ENCODE measurements at regions not wholly inside any gene's neighbourhood (a gene's known extent, or its start where the extent isn't known, plus 50 kb on each side); places are given as distances from the start of the nearest gene placed in this dataset.

GRCh38 chr12:93126069-93126474 is 197.0 kb upstream of the EEA1 start:
- DNase-seq, result no peak
- BruUV-seq (replicated peaks), result no TSS peak
- H2BK15ac ChIP-seq (ENCODE audit: low read depth, low read length), result no peak overlapping the region
- H2BK120ac ChIP-seq (ENCODE audit: low read depth, low read length), result no peak overlapping the region
- H4K5ac ChIP-seq (ENCODE audit: low read depth, low read length), result no peak overlapping the region
- no peak overlapping the region for H3K4me3 ChIP-seq (ENCODE audit: insufficient read depth, low read depth, low read length)
- TF ChIP-seq RFX5 (IDR thresholded peaks at IDR 0.05; ENCODE audit: low read depth, low read length), result no peak
- no peak for TF ChIP-seq RCOR1 (IDR thresholded peaks at IDR 0.05; ENCODE audit: insufficient replicate concordance, low read length)
- TF ChIP-seq MAZ (IDR thresholded peaks at IDR 0.05; ENCODE audit: borderline replicate concordance, low read depth, low read length), result no peak
- TF ChIP-seq CHD1 (IDR thresholded peaks at IDR 0.05; ENCODE audit: low read depth, low read length), result no peak
- in situ Hi-C loops (cut with MboI; ENCODE audit: low sequenced_read_pairs), result no loop called here
- peaks cover 8% of the 10 kb centered on the region; the same call in 1 of the 2 replicates for H3K9me1 ChIP-seq (ENCODE audit: insufficient read depth, low read length)
- no peak overlapping the region for H3K4ac ChIP-seq (ENCODE audit: low read depth, low read length)
- no peaks in the 10 kb centered on the region for H4K20me1 ChIP-seq (ENCODE audit: insufficient read depth, low read length)
- H3K4me1 ChIP-seq (ENCODE audit: control insufficient read depth, insufficient read depth, low read length), result peaks cover 13% of the 10 kb centered on the region
- WGBS, 2 experiments (ENCODE audit: extremely low coverage in 2 of 2, insufficient read length in 1 of 2), result no CpG with 5 or more reads among the region's 2 CpGs
- no peak overlapping the region for H2AK9ac ChIP-seq (replicated peaks; ENCODE audit: low read depth, low read length, poor library complexity)
- intact Hi-C loops (cut with micrococcal nuclease), result loop anchor here (5.0 kb wide), 2 partner anchors 99 to 139 kb away; no protein-coding TSS in a partner anchor
- no peak overlapping the region for H2AFZ ChIP-seq (replicated peaks; ENCODE audit: low read length, poor library complexity)
- H3K9me3 ChIP-seq (ENCODE audit: control insufficient read depth, insufficient read depth, low read length), result no peaks in the 10 kb centered on the region
- no peak overlapping the region for H3K4me2 ChIP-seq (ENCODE audit: low read depth, low read length)
- no peaks in the 10 kb centered on the region for H3K27me3 ChIP-seq (ENCODE audit: control insufficient read depth, insufficient read depth, low read length)
- H3K56ac ChIP-seq (ENCODE audit: extremely low read depth, insufficient read depth, low read length), result no peak overlapping the region
- no peaks in the 10 kb centered on the region for H3K79me1 ChIP-seq (ENCODE audit: low read depth in 1 of 2, low read length in 2 of 2)
- H4K91ac ChIP-seq (ENCODE audit: insufficient read depth, low read depth, low read length), result no peak overlapping the region
- dilution Hi-C loops (cut with HindIII; ENCODE audit: low sequenced_read_pairs, unreplicated experiment), result no loop called here
- H2BK20ac ChIP-seq (ENCODE audit: low read depth, low read length), result no peak overlapping the region
- no peak overlapping the region for H3K23ac ChIP-seq (ENCODE audit: low read depth, low read length)
- no peak overlapping the region for H2AK5ac ChIP-seq (ENCODE audit: low read depth, low read length)
- H2BK5ac ChIP-seq (ENCODE audit: low read depth, low read length, poor library complexity, severe bottlenecking), result no peak overlapping the region
- no peak overlapping the region for H3K18ac ChIP-seq (ENCODE audit: low read depth, low read length)
- ChIA-PET CTCF (no interaction called here), POLR2A (ENCODE audit: unreplicated experiment) (no interaction called here)
- no peak overlapping the region for H4K8ac ChIP-seq (ENCODE audit: low read depth in 2 of 2, low read length in 2 of 2)
- H3K27ac ChIP-seq (ENCODE audit: insufficient read depth, low read length), result no peak overlapping the region
- no peak overlapping the region for H3K14ac ChIP-seq (replicated peaks; ENCODE audit: low read depth, low read length)
- no peak overlapping the region for H3K9ac ChIP-seq (ENCODE audit: low read depth, low read length)
- no peaks in the 10 kb centered on the region for H3K36me3 ChIP-seq (ENCODE audit: control insufficient read depth, insufficient read depth, low read length)
- no peak for ATAC-seq (ENCODE audit: low read depth)

Data from IMR-90 (cell line).